Gastroesophageal sphincter (tissue), 3 donors: ENCODE measurements at regions not wholly inside any gene's neighbourhood (a gene's known extent, or its start where the extent isn't known, plus 50 kb on each side); places are given as distances from the start of the nearest gene placed in this dataset.

Experiments used
- POLR2A ChIP-seq, 2 donors: fragments of 450-650 bp; IDR thresholded peaks; one replicate each; pipeline ENCODE4 v1.6.1; 2017; ENCODE audit warnings: antibody characterized with exemption in 2 of 2, mild to moderate bottlenecking in 2 of 2, moderate library complexity in 1 of 2
- TF ChIP-seq, protein P1 (sequence below), 4 experiments: fragments of 200-600 bp in 2 of 4; fragments of 450-650 bp in 2 of 4; sonication (generic) in 1 of 4; IDR thresholded peaks; one replicate each; pipeline ENCODE4 v1.5.1; 2017 to 2019; ENCODE audit warnings: antibody characterized with exemption in 4 of 4, mild to moderate bottlenecking in 2 of 4, moderate library complexity in 2 of 4

DNA sequence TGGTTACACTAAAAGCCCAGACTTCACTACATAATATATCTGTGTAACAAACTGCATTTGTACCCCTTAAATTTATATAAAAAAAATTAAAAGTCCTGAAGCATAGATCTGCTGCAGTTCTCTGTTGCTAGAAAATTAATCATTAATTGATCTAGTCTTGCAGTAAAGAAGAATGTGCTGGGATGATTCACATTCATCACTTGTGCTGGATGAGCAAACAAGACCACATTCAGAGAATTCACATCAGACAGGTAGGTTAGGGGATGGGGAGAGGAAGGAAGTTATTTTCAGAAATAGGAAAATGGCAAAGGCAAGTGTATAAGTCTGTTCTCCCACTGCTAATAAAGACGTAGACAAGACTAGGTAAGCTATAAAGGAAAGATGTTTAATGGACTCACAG, 1019.0 kb downstream of the KCNMA1 start:
- TF ChIP-seq, protein P1, sequence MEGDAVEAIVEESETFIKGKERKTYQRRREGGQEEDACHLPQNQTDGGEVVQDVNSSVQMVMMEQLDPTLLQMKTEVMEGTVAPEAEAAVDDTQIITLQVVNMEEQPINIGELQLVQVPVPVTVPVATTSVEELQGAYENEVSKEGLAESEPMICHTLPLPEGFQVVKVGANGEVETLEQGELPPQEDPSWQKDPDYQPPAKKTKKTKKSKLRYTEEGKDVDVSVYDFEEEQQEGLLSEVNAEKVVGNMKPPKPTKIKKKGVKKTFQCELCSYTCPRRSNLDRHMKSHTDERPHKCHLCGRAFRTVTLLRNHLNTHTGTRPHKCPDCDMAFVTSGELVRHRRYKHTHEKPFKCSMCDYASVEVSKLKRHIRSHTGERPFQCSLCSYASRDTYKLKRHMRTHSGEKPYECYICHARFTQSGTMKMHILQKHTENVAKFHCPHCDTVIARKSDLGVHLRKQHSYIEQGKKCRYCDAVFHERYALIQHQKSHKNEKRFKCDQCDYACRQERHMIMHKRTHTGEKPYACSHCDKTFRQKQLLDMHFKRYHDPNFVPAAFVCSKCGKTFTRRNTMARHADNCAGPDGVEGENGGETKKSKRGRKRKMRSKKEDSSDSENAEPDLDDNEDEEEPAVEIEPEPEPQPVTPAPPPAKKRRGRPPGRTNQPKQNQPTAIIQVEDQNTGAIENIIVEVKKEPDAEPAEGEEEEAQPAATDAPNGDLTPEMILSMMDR (IDR thresholded peaks at IDR 0.05): no peak
- TF ChIP-seq POLR2A (IDR thresholded peaks at IDR 0.05): no peak
